Nephron progenitor cell (in vitro differentiated cells): ENCODE measurements at regions not wholly inside any gene's neighbourhood (a gene's known extent, or its start where the extent isn't known, plus 50 kb on each side); places are given as distances from the start of the nearest gene placed in this dataset.

ENCODE experiments used
- DNase-seq: peaks from one replicate; pipeline ENCODE4 v3.0.0; 2021
- H3K27ac Mint-ChIP-seq: 2 replicates; pipeline ENCODE4 v1.8.0; 2021; ENCODE audit warnings: mild to moderate bottlenecking, moderate library complexity, mixed read lengths
- H3K27me3 Mint-ChIP-seq: 2 replicates; pipeline ENCODE4 v1.8.0; 2021; ENCODE audit warnings: mild to moderate bottlenecking, low read depth, mixed read lengths; ENCODE audit not compliant: poor library complexity
- H3K36me3 Mint-ChIP-seq: 2 replicates; pipeline ENCODE4 v1.8.0; 2021; ENCODE audit warnings: low read depth, mixed read lengths
- H3K4me1 Mint-ChIP-seq: 2 replicates; pipeline ENCODE4 v1.8.0; 2021; ENCODE audit warnings: mixed read lengths
- H3K4me3 Mint-ChIP-seq: 2 replicates; pipeline ENCODE4 v1.8.0; 2021; ENCODE audit warnings: mild to moderate bottlenecking, moderate library complexity, mixed read lengths
- H3K9me3 Mint-ChIP-seq: 2 replicates; pipeline ENCODE4 v1.8.0; 2021; ENCODE audit warnings: mild to moderate bottlenecking, moderate library complexity, mixed read lengths
- TF ChIP-seq, protein P1 (sequence below): fragments of 200-600 bp; sonication (generic); IDR thresholded peaks from 2 replicates; pipeline ENCODE4 v1.5.0; 2021; ENCODE audit warnings: antibody characterized with exemption

DNA sequence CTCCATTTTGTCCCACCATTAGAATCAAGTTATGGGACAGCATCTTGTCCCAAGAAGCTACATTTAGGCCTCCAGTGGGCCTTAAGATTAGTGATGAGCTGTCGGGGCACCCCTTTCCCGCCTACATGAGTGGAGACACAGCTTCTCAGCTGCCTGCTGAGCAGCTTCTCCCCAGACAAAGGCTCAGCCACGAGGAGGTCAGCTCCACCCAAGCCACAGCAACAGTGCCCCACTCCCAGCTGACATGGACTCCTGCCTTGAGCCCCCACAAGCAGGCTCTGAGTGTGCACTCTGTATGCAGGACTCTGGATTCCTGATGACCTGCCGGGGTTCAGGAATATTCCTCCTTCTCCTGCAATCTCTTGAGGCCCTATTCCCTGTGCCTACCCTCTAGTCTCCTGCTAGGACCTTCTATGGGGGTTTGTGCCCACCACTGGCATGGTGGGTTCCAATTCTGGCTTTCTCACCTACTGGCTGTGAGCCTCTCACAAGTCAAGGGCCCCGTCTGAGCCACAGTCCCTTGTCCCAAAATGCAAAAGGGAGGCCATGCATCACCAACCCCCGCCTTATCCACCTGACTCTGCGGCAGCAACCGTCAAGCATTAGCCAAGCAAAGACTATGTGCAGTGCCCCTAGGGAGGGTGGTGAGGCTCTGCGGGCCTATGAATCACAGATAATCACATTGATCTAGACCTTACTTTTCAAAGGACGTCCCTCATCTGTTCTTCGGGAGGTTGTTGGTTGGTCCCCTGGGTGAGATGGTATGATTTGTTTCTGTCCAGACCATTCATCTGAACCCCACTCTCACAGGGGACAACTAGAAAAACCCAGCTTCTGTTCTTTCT, 269.1 kb downstream of the MED10 start:
- no peak for DNase-seq
- Mint-ChIP-seq H3K36me3 (no peaks in the 10 kb centered on the region), H3K9me3 (no peaks in the 10 kb centered on the region), H3K4me1 (peaks cover 42% of the 10 kb centered on the region), H3K27ac (peak overlapping the region; percentile 79), H3K4me3 (no peak overlapping the region), H3K27me3 (peaks cover 8% of the 10 kb centered on the region)
- TF ChIP-seq, protein P1, sequence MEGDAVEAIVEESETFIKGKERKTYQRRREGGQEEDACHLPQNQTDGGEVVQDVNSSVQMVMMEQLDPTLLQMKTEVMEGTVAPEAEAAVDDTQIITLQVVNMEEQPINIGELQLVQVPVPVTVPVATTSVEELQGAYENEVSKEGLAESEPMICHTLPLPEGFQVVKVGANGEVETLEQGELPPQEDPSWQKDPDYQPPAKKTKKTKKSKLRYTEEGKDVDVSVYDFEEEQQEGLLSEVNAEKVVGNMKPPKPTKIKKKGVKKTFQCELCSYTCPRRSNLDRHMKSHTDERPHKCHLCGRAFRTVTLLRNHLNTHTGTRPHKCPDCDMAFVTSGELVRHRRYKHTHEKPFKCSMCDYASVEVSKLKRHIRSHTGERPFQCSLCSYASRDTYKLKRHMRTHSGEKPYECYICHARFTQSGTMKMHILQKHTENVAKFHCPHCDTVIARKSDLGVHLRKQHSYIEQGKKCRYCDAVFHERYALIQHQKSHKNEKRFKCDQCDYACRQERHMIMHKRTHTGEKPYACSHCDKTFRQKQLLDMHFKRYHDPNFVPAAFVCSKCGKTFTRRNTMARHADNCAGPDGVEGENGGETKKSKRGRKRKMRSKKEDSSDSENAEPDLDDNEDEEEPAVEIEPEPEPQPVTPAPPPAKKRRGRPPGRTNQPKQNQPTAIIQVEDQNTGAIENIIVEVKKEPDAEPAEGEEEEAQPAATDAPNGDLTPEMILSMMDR: no peak

DNA sequence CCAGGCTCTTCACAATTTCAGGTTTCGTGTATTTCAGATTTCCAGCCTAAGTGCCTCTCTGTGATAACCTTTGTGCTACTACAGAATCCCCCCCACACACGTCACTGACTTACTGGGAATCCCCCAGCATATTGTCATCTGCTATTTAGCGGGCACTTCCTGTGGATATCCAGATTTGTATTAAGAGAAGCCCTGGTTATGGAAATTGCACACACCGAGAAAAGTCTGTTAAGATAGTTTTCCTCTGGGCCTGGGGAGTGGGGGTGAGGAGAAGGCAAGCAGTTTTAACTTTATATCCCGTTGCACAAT, 269.9 kb downstream of the MED10 start:
- DNase-seq: no peak
- Mint-ChIP-seq H3K9me3 (no peaks in the 10 kb centered on the region), H3K36me3 (no peaks in the 10 kb centered on the region), H3K4me1 (peaks cover 38% of the 10 kb centered on the region), H3K27ac (no peak overlapping the region), H3K27me3 (peaks cover 9% of the 10 kb centered on the region), H3K4me3 (no peak overlapping the region)
- TF ChIP-seq, protein P1: no peak

DNA sequence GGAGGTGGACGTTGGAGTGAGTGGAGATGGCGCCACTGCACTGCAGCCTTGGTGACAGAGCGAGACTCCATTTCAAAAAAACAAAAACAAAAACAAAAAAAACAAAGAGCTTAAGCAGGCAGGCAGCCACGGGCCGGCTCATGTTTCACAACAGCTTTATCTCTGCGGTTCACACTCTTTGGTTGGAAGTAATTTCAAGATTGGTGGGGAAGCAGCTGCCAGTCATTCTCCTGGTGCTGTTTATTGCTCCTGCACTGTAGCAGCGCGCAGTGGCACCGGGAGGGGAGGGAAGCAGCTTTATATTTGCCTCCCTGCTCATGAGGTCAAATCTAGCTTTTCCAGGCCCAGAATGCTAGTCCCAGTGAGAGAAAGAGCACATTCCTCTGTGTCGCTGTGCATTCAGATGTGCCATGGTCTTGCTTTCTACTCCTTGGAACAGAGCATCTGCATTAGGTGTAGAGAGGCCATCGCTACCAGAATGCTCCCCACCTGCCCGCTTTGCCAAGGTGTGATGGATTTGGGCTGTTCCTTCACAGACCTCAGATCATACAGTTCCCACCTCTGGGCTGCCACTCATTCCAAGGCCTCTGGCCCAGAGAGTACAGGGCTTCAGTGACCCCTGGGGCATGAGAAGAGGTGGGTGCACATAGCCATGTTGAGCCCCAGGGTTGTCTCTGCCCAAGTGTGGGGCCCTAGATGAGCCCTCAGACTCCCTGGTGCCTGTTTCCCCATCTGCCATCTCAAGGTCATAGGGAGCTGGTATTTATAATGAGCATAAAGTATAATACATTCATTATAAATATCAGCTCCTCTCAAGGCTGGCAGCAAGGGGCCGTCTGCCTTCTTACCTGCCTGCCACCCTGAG, 270.4 kb downstream of the MED10 start:
- no peak overlapping the region for H3K27ac Mint-ChIP-seq
- no peaks in the 10 kb centered on the region for H3K9me3 Mint-ChIP-seq

DNA sequence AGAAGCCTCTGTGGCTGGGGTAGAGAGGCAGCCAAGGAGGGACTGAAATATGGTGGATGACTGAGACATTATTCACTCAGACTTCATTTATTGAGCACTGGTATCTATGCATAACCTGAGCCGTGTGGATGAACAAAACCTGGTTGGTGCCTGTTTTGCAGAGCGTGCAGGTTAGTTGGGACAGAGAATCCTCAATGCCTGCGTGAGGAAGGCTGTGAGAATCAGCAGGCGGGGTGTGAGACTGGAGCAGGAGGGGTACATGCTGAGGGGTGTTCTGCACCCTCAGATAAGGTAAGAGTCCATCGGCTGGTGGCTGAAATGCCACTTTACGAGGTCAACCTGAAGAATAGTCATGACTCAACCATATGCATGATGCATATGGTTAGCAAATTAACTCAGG, 271.6 kb downstream of the MED10 start:
- Mint-ChIP-seq H3K27me3 (peaks cover 9% of the 10 kb centered on the region), H3K27ac (no peak overlapping the region), H3K4me1 (peaks cover 31% of the 10 kb centered on the region), H3K9me3 (peaks cover 8% of the 10 kb centered on the region), H3K36me3 (no peaks in the 10 kb centered on the region), H3K4me3 (no peak overlapping the region)
- DNase-seq: no peak
- TF ChIP-seq, protein P1: no peak

More for the DNA sequence above, 270.4 kb downstream of the MED10 start:
- H3K4me3 Mint-ChIP-seq: no peak overlapping the region
- TF ChIP-seq, protein P1: no peak
- DNase-seq: no peak
- H3K27me3 Mint-ChIP-seq: peaks cover 9% of the 10 kb centered on the region
- H3K4me1 Mint-ChIP-seq: peaks cover 32% of the 10 kb centered on the region
- H3K36me3 Mint-ChIP-seq: no peaks in the 10 kb centered on the region

DNA sequence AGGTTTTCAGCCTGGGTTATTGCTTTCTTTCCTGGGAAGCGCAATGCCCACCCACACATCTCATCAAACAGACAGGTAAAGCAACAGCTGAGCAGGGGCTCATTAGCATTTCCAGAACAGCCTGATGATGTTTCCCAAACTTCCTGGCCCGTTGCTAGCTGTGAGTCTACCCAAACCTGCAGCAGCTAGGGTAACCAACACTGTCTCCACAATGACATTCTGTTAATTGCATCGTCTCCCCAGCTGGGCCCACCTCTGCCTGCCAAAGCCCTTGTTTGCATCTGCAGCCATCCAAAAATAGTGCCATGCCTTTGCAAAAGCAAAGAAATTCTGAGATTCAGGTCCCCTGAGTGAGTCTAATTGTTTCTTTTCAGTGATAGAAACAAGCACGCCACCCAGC, 273.0 kb downstream of the MED10 start:
- Mint-ChIP-seq H3K4me1 (peaks cover 25% of the 10 kb centered on the region), H3K9me3 (peaks cover 13% of the 10 kb centered on the region), H3K36me3 (no peaks in the 10 kb centered on the region), H3K4me3 (no peak overlapping the region), H3K27me3 (peaks cover 11% of the 10 kb centered on the region), H3K27ac (no peak overlapping the region)
- DNase-seq: no peak
- TF ChIP-seq, protein P1: no peak
